Prostate gland (tissue), 2 donors: ENCODE measurements at regions not wholly inside any gene's neighbourhood (a gene's known extent, or its start where the extent isn't known, plus 50 kb on each side); places are given as distances from the start of the nearest gene placed in this dataset.

Source experiments
- CTCF ChIP-seq, 4 experiments: fragments of 200-600 bp in 2 of 4; fragments of 450-650 bp in 2 of 4; sonication (generic) in 2 of 4; IDR thresholded peaks; 1 replicate in 3 of 4; 2 replicates in 1 of 4; pipeline ENCODE4 v1.5.1; 2016 to 2019; ENCODE audit warnings: antibody characterized with exemption in 4 of 4, mild to moderate bottlenecking in 2 of 4, moderate library complexity in 2 of 4
- POLR2A ChIP-seq: fragments of 450-650 bp; IDR thresholded peaks from one replicate; pipeline ENCODE4 v1.6.1; 2016; ENCODE audit warnings: antibody characterized with exemption, mild to moderate bottlenecking
- POLR2AphosphoS5 ChIP-seq: sonication (generic); formaldehyde crosslinking; IDR thresholded peaks from one replicate; pipeline ENCODE4 v1.6.1; 2017; ENCODE audit warnings: antibody characterized with exemption

GRCh38 chr20:48460681-48461080, 367.1 kb downstream of the PREX1 start:
- TF ChIP-seq CTCF (IDR thresholded peaks at IDR 0.05) (no peak), POLR2AphosphoS5 (no peak), POLR2A (no peak)
